ENCODE measurements at regions not wholly inside any gene's neighbourhood (a gene's known extent, or its start where the extent isn't known, plus 50 kb on each side); places are given as distances from the start of the nearest gene placed in this dataset.

GRCh38 chr5:61966997-61967396, 339.0 kb upstream of the KIF2A start:
- TF ChIP-seq CTCF (IDR thresholded peaks at IDR 0.05) (no peak), POLR2A (IDR thresholded peaks at IDR 0.05) (no peak), EP300 (IDR thresholded peaks at IDR 0.05) (no peak)

All from sigmoid colon (tissue), 4 donors.